ENCODE measurements at regions not wholly inside any gene's neighbourhood (a gene's known extent, or its start where the extent isn't known, plus 50 kb on each side); places are given as distances from the start of the nearest gene placed in this dataset.

GRCh38 chr3:147914532-147914931 lies 505.4 kb downstream of the ZIC1 start:
- peaks cover 2% of the 10 kb centered on the region for H3K9me3 ChIP-seq (replicated peaks; ENCODE audit: control insufficient read depth, low read depth, low read length)
- no peak overlapping the region for H3K4me3 ChIP-seq (ENCODE audit: low read length)
- no CpG with 5 or more reads among the region's 1 CpG for WGBS (ENCODE audit: insufficient coverage)
- no peak for DNase-seq
- no peaks in the 10 kb centered on the region for H3K36me3 ChIP-seq (ENCODE audit: control insufficient read depth, insufficient read depth, low read length)
- H3K4me1 ChIP-seq (ENCODE audit: control insufficient read depth, insufficient read depth, low read length) = no peaks in the 10 kb centered on the region
- H3K27me3 ChIP-seq (ENCODE audit: control insufficient read depth, insufficient read depth, low read length) = no peaks in the 10 kb centered on the region
- H3K27ac ChIP-seq (ENCODE audit: low read length) = no peak overlapping the region

DNA sequence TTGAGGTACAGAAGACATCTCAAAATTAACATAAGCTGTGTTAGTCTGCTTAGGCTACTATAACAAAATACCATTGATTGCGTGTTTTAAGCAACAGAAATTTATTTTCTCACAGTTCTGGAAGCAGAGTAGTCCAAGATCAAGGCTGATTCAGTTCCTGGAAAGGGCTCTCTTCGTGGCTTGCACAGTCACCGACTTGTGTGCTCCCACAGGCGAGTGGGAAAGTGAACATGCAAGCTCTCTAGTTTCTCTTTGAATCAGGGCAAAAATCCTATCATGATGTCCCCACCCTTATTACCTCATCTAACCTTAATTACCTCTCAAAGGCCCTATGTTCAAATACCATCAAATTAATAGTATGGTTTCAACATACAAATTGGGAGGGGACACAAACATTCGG lies 505.9 kb downstream of the ZIC1 start:
- Histone ChIP-seq H3K27me3 (ENCODE audit: control insufficient read depth, insufficient read depth, low read length) (no peaks in the 10 kb centered on the region), H3K4me1 (ENCODE audit: control insufficient read depth, insufficient read depth, low read length) (no peaks in the 10 kb centered on the region)
- WGBS (ENCODE audit: insufficient coverage) = 68% methylated on average over 2 of the region's 5 CpGs

DNA sequence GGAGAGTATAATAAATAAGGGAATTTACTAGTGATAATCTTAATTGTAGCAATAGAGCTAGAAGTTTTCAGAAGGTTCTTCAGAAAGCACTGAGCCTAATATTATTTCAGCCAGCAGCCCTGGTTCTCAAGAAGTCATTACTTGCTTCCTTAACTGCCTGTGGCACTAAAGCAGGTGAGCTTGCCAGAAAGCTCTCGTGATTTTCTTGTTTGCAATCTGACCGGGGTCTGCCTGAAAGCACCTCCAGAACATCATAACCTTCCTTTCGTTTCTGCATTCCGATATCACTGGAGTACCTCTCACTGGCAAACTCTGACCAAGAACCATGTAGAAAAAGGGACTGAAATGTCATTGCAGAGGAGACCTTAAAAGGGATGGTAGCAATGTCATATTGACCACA lies 510.3 kb downstream of the ZIC1 start:
- H3K36me3 ChIP-seq (ENCODE audit: control insufficient read depth, insufficient read depth, low read length) = no peaks in the 10 kb centered on the region
- H3K4me1 ChIP-seq (ENCODE audit: control insufficient read depth, insufficient read depth, low read length) = no peaks in the 10 kb centered on the region
- DNase-seq = no peak
- no peak overlapping the region for H3K4me3 ChIP-seq (ENCODE audit: low read length)
- H3K27ac ChIP-seq (ENCODE audit: low read length) = no peak overlapping the region
- no peaks in the 10 kb centered on the region for H3K9me3 ChIP-seq (replicated peaks; ENCODE audit: control insufficient read depth, low read depth, low read length)
- H3K27me3 ChIP-seq (ENCODE audit: control insufficient read depth, insufficient read depth, low read length) = no peaks in the 10 kb centered on the region
- no CpG with 5 or more reads among the region's 4 CpGs for WGBS (ENCODE audit: insufficient coverage)

More for the DNA sequence above, 505.9 kb downstream of the ZIC1 start:
- peaks cover 2% of the 10 kb centered on the region for H3K9me3 ChIP-seq (replicated peaks; ENCODE audit: control insufficient read depth, low read depth, low read length)
- H3K4me3 ChIP-seq (ENCODE audit: low read length) = no peak overlapping the region
- H3K27ac ChIP-seq (ENCODE audit: low read length) = no peak overlapping the region
- H3K36me3 ChIP-seq (ENCODE audit: control insufficient read depth, insufficient read depth, low read length) = no peaks in the 10 kb centered on the region
- no peak for DNase-seq

- WGBS (ENCODE audit: insufficient coverage) = 29% methylated on average over 1 of the region's 2 CpGs
- Histone ChIP-seq H3K27ac (ENCODE audit: low read length) (no peak overlapping the region), H3K36me3 (ENCODE audit: control insufficient read depth, insufficient read depth, low read length) (no peaks in the 10 kb centered on the region), H3K9me3 (replicated peaks; ENCODE audit: control insufficient read depth, low read depth, low read length) (no peaks in the 10 kb centered on the region), H3K4me1 (ENCODE audit: control insufficient read depth, insufficient read depth, low read length) (no peaks in the 10 kb centered on the region), H3K4me3 (ENCODE audit: low read length) (no peak overlapping the region), H3K27me3 (ENCODE audit: control insufficient read depth, insufficient read depth, low read length) (no peaks in the 10 kb centered on the region)
- DNase-seq = peak; percentile 87
Observed at GRCh38 chr3:147921051-147921450, 511.9 kb downstream of the ZIC1 start.

- Histone ChIP-seq H3K27ac (ENCODE audit: low read length) (no peak overlapping the region), H3K27me3 (ENCODE audit: control insufficient read depth, insufficient read depth, low read length) (no peaks in the 10 kb centered on the region), H3K9me3 (replicated peaks; ENCODE audit: control insufficient read depth, low read depth, low read length) (no peaks in the 10 kb centered on the region), H3K4me1 (ENCODE audit: control insufficient read depth, insufficient read depth, low read length) (no peaks in the 10 kb centered on the region), H3K4me3 (ENCODE audit: low read length) (no peak overlapping the region), H3K36me3 (ENCODE audit: control insufficient read depth, insufficient read depth, low read length) (no peaks in the 10 kb centered on the region)
- no CpG with 5 or more reads among the region's 1 CpG for WGBS (ENCODE audit: insufficient coverage)
- DNase-seq = no peak
Observed at GRCh38 chr3:147924755-147925154, 515.6 kb downstream of the ZIC1 start.

DNA sequence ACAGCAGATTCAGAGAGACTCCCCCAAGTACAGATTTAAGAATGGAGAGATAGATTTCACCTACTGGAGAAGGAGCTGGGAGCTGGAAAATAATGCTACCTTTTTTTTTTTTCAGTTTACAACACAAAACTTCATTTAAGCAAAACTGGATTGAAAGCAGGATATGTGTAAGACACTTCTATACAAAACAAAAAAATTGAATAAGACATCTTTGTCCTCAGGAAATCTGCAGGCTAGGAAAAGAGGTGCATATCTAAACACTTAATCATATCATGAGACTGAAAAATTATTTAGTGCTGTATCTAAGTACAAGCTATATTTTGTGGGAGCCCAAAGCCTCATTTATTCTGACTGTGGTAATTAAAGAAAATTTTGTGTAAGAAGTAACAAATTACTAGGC lies 516.1 kb downstream of the ZIC1 start:
- Histone ChIP-seq H3K27me3 (ENCODE audit: control insufficient read depth, insufficient read depth, low read length) (no peaks in the 10 kb centered on the region), H3K9me3 (replicated peaks; ENCODE audit: control insufficient read depth, low read depth, low read length) (no peaks in the 10 kb centered on the region), H3K27ac (ENCODE audit: low read length) (no peak overlapping the region), H3K4me3 (ENCODE audit: low read length) (no peak overlapping the region), H3K4me1 (ENCODE audit: control insufficient read depth, insufficient read depth, low read length) (no peaks in the 10 kb centered on the region), H3K36me3 (ENCODE audit: control insufficient read depth, insufficient read depth, low read length) (no peaks in the 10 kb centered on the region)
- DNase-seq = no peak

GRCh38 chr3:147930232-147930807 lies 521.2 kb downstream of the ZIC1 start:
- no peaks in the 10 kb centered on the region for H3K9me3 ChIP-seq (replicated peaks; ENCODE audit: control insufficient read depth, low read depth, low read length)
- H3K4me1 ChIP-seq (ENCODE audit: control insufficient read depth, insufficient read depth, low read length) = no peaks in the 10 kb centered on the region
- DNase-seq = no peak
- no peak overlapping the region for H3K4me3 ChIP-seq (ENCODE audit: low read length)
- WGBS (ENCODE audit: insufficient coverage) = 40% methylated on average over 1 of the region's 4 CpGs
- H3K36me3 ChIP-seq (ENCODE audit: control insufficient read depth, insufficient read depth, low read length) = no peaks in the 10 kb centered on the region
- no peak overlapping the region for H3K27ac ChIP-seq (ENCODE audit: low read length)
- no peaks in the 10 kb centered on the region for H3K27me3 ChIP-seq (ENCODE audit: control insufficient read depth, insufficient read depth, low read length)

GRCh38 chr3:147934451-147935180 lies 525.5 kb downstream of the ZIC1 start:
- no peak for DNase-seq
- Histone ChIP-seq H3K27me3 (ENCODE audit: control insufficient read depth, insufficient read depth, low read length) (no peaks in the 10 kb centered on the region), H3K4me1 (ENCODE audit: control insufficient read depth, insufficient read depth, low read length) (no peaks in the 10 kb centered on the region), H3K36me3 (ENCODE audit: control insufficient read depth, insufficient read depth, low read length) (no peaks in the 10 kb centered on the region), H3K27ac (ENCODE audit: low read length) (no peak overlapping the region), H3K4me3 (ENCODE audit: low read length) (no peak overlapping the region), H3K9me3 (replicated peaks; ENCODE audit: control insufficient read depth, low read depth, low read length) (no peaks in the 10 kb centered on the region)
- WGBS (ENCODE audit: insufficient coverage) = no CpG with 5 or more reads among the region's 4 CpGs

GRCh38 chr3:147937341-147937740 lies 528.2 kb downstream of the ZIC1 start:
- H3K4me1 ChIP-seq (ENCODE audit: control insufficient read depth, insufficient read depth, low read length) = peaks cover 2% of the 10 kb centered on the region
- DNase-seq = peak; percentile 32
- no peaks in the 10 kb centered on the region for H3K36me3 ChIP-seq (ENCODE audit: control insufficient read depth, insufficient read depth, low read length)
- H3K27me3 ChIP-seq (ENCODE audit: control insufficient read depth, insufficient read depth, low read length) = no peaks in the 10 kb centered on the region
- H3K4me3 ChIP-seq (ENCODE audit: low read length) = no peak overlapping the region
- H3K27ac ChIP-seq (ENCODE audit: low read length) = peak overlapping the region; percentile 11
- no peaks in the 10 kb centered on the region for H3K9me3 ChIP-seq (replicated peaks; ENCODE audit: control insufficient read depth, low read depth, low read length)

DNA sequence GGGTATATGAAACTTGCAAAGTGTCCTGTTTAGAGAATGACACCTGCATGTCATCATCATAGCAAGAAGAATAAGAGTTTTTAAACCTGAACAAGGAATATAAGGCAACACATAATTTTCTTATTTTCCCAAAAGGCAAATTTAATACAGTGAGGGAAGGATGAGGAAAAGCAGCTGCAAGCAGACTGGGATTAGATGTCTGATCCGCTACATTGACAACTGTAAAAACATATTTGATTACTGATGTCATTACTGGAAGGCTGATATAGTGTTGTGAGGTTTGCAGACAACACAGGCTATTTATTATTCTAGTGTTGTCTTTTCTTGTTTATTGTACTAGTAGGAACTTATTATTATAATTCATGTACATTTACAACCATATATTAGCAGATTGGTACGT lies 528.7 kb downstream of the ZIC1 start:
- peaks cover 2% of the 10 kb centered on the region for H3K4me1 ChIP-seq (ENCODE audit: control insufficient read depth, insufficient read depth, low read length)
- H3K9me3 ChIP-seq (replicated peaks; ENCODE audit: control insufficient read depth, low read depth, low read length) = no peaks in the 10 kb centered on the region
- H3K27me3 ChIP-seq (ENCODE audit: control insufficient read depth, insufficient read depth, low read length) = no peaks in the 10 kb centered on the region
- no peaks in the 10 kb centered on the region for H3K36me3 ChIP-seq (ENCODE audit: control insufficient read depth, insufficient read depth, low read length)
- no peak overlapping the region for H3K4me3 ChIP-seq (ENCODE audit: low read length)
- no peak overlapping the region for H3K27ac ChIP-seq (ENCODE audit: low read length)
- DNase-seq = peak; percentile 52
- no CpG with 5 or more reads among the region's 2 CpGs for WGBS (ENCODE audit: insufficient coverage)

DNA sequence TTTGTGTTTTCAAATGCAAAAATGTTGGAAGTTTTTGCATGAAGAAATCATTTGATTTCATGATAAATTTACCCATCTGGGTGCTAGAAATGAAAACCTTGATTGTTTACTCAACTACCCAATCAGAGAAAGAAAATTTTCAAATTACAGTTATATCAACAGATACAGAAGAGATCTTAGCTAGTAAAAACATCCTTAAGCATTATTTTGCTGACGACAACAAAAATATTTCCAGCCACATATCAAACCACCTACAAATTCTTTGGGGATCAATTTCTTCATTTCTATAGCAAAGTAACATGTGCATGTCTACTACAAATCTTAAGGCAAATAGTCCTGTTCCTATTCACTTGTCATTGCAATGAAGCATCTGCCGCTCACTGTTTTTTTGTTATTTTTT lies 530.3 kb downstream of the ZIC1 start:
- Histone ChIP-seq H3K27ac (ENCODE audit: low read length) (peak overlapping the region; percentile 17), H3K4me1 (ENCODE audit: control insufficient read depth, insufficient read depth, low read length) (peaks cover 2% of the 10 kb centered on the region), H3K36me3 (ENCODE audit: control insufficient read depth, insufficient read depth, low read length) (no peaks in the 10 kb centered on the region), H3K4me3 (ENCODE audit: low read length) (peak overlapping the region; percentile 52), H3K27me3 (ENCODE audit: control insufficient read depth, insufficient read depth, low read length) (no peaks in the 10 kb centered on the region), H3K9me3 (replicated peaks; ENCODE audit: control insufficient read depth, low read depth, low read length) (no peaks in the 10 kb centered on the region)
- no peak for DNase-seq
- WGBS (ENCODE audit: insufficient coverage) = 17% methylated on average over 2 of the region's 2 CpGs
